ENCODE measurements at regions not wholly inside any gene's neighbourhood (a gene's known extent, or its start where the extent isn't known, plus 50 kb on each side); places are given as distances from the start of the nearest gene placed in this dataset.
A peak's percentile ranks its signal among the peaks of the same experiment; 100 is the strongest.

GRCh38 chr2:550860-551567, 126.2 kb downstream of the TMEM18 start:
- no peak for DNase-seq

GRCh38 chr2:545711-546650, 131.2 kb downstream of the TMEM18 start:
- DNase-seq, result no peak

- DNase-seq, result no peak
Observed at GRCh38 chr2:545228-545627, 132.0 kb downstream of the TMEM18 start.

GRCh38 chr2:538646-539045, 138.6 kb downstream of the TMEM18 start:
- no peak for DNase-seq

- DNase-seq, result no peak
Observed at GRCh38 chr2:535222-535621, 142.0 kb downstream of the TMEM18 start.

- no peak for DNase-seq
Observed at GRCh38 chr2:529852-530251, 147.4 kb downstream of the TMEM18 start.

- DNase-seq, result peak in 1 of 2 donors; percentile 24
Observed at GRCh38 chr2:529424-529823, 147.8 kb downstream of the TMEM18 start.

- DNase-seq, result no peak
Observed at GRCh38 chr2:527581-527980, 149.6 kb downstream of the TMEM18 start.

GRCh38 chr2:526918-527317, 150.3 kb downstream of the TMEM18 start:
- no peak for DNase-seq

GRCh38 chr2:525611-526010, 151.6 kb downstream of the TMEM18 start:
- no peak for DNase-seq

- no peak for DNase-seq
Observed at GRCh38 chr2:525021-525420, 152.2 kb downstream of the TMEM18 start.

- no peak for DNase-seq
Observed at GRCh38 chr2:524442-524841, 152.8 kb downstream of the TMEM18 start.

- no peak for DNase-seq
Observed at GRCh38 chr2:523698-524270, 153.4 kb downstream of the TMEM18 start.

- no peak for DNase-seq
Observed at GRCh38 chr2:522776-523175, 154.4 kb downstream of the TMEM18 start.

GRCh38 chr2:521853-522530, 155.2 kb downstream of the TMEM18 start:
- no peak for DNase-seq

GRCh38 chr2:520663-521340, 156.4 kb downstream of the TMEM18 start:
- no peak for DNase-seq

GRCh38 chr2:516944-517343, 160.3 kb downstream of the TMEM18 start:
- no peak for DNase-seq

GRCh38 chr2:516131-516530, 161.1 kb downstream of the TMEM18 start:
- no peak for DNase-seq

GRCh38 chr2:515441-516127, 161.6 kb downstream of the TMEM18 start:
- no peak for DNase-seq

- no peak for DNase-seq
Observed at GRCh38 chr2:513981-514706, 163.1 kb downstream of the TMEM18 start.

- no peak for DNase-seq
Observed at GRCh38 chr2:510839-511238, 166.4 kb downstream of the TMEM18 start.
